HepG2 (cell line): ENCODE measurements at regions not wholly inside any gene's neighbourhood (a gene's known extent, or its start where the extent isn't known, plus 50 kb on each side); places are given as distances from the start of the nearest gene placed in this dataset.

Experiments
- ATAC-seq: fragments of 200-7000 bp; cut with Tn5 transposase; 3 replicates; pipeline ENCODE4 v1.9.1; 2020; ENCODE audit warnings: mild to moderate bottlenecking, moderate library complexity
- BruUV-seq: library from RNA; stranded (reverse); fragments of 400-500 nt; replicated peaks from 2 replicates; lab custom pipeline; 2021; lab: Mats Ljungman, UMichigan
- CTCF ChIA-PET: fragments of 300-600 bp; formaldehyde crosslinking; extraction: SDS; loops from one replicate; lab custom pipeline; 2021; ENCODE audit warnings: low total read pairs, inconsistent platforms, low intra/inter-chr PET ratio; lab: Yijun Ruan, JAX
- POLR2A ChIA-PET: fragments of 350-600 bp; sonication (Branson Sonifier 250); formaldehyde crosslinking; loops from one replicate; lab custom pipeline; 2020; ENCODE audit warnings: antibody characterized with exemption, inconsistent platforms; lab: Yijun Ruan, JAX
- DNase-seq: peaks from one replicate; pipeline ENCODE4 v3.0.0-alpha.2; 2015; ENCODE audit warnings: low spot score
- FAIRE-seq: peaks from 3 replicates; lab custom pipeline; 2011; peaks lifted over from hg19 to GRCh38; lab: Jason Lieb, UNC
- H2AFZ ChIP-seq: one replicate; pipeline ENCODE4 v1.6.1; 2011; ENCODE audit warnings: low read length, inconsistent platforms
- H3K27ac ChIP-seq: fragments of 300-600 bp; 3 replicates; pipeline ENCODE4 v1.8.0; 2011; ENCODE audit warnings: mixed run types, mild to moderate bottlenecking, mixed read lengths, low read length, inconsistent platforms; ENCODE audit not compliant: insufficient read depth; ENCODE audit errors: extremely low read length
- H3K27me3 ChIP-seq, 2 experiments: fragments of 200-600 bp in 1 of 2; 2 replicates in 1 of 2; 3 replicates in 1 of 2; pipeline versions ENCODE4 v1.6.0 to v1.8.0; 2011; ENCODE audit warnings: low read length in 2 of 2, mild to moderate bottlenecking in 2 of 2, moderate library complexity in 2 of 2, inconsistent platforms in 1 of 2; ENCODE audit not compliant: insufficient read depth in 2 of 2, control insufficient read depth in 1 of 2
- H3K36me3 ChIP-seq, 2 experiments: fragments of 200-600 bp in 1 of 2; replicated peaks in 1 of 2; 2 replicates in 1 of 2; 3 replicates in 1 of 2; pipeline versions ENCODE4 v1.5.1 to v1.8.0; 2011; ENCODE audit warnings: low read length in 2 of 2, inconsistent platforms in 1 of 2; ENCODE audit not compliant: insufficient read depth in 2 of 2, control insufficient read depth in 1 of 2
- H3K4me1 ChIP-seq: 2 replicates; pipeline ENCODE4 v1.5.1; 2012; ENCODE audit warnings: low read length, inconsistent platforms; ENCODE audit not compliant: insufficient read depth
- H3K4me2 ChIP-seq: 2 replicates; pipeline ENCODE4 v1.6.0; 2011; ENCODE audit warnings: low read depth, low read length, inconsistent platforms
- H3K4me3 ChIP-seq, 3 experiments: fragments of 200-600 bp in 1 of 3; sonication (generic), shearing (Covaris generic) in 1 of 3; replicated peaks in 1 of 3; 2 replicates each; pipeline ENCODE4 v1.5.1; 2011 to 2016; ENCODE audit warnings: low read length in 3 of 3, inconsistent platforms in 2 of 3, low read depth in 2 of 3, mild to moderate bottlenecking in 2 of 3, control low read depth in 1 of 3, mixed read lengths in 1 of 3; ENCODE audit not compliant: insufficient read depth in 1 of 3
- H3K79me2 ChIP-seq: one replicate; pipeline ENCODE4 v1.6.1; 2011; ENCODE audit warnings: low read length, inconsistent platforms; ENCODE audit not compliant: insufficient read depth
- H3K9ac ChIP-seq: 2 replicates; pipeline ENCODE4 v1.6.0; 2011; ENCODE audit warnings: mild to moderate bottlenecking, low read depth, low read length, inconsistent platforms; ENCODE audit not compliant: insufficient read depth
- H3K9me3 ChIP-seq: 2 replicates; pipeline ENCODE4 v1.5.1; 2012; ENCODE audit warnings: mild to moderate bottlenecking, low read length
- H4K20me1 ChIP-seq: 2 replicates; pipeline ENCODE4 v1.6.0; 2011; ENCODE audit warnings: inconsistent platforms, mild to moderate bottlenecking, low read length, moderate library complexity; ENCODE audit not compliant: insufficient read depth
- ATF7 ChIP-seq, 2 experiments: fragments of 450-650 bp in 1 of 2; sonication (generic) in 1 of 2; formaldehyde crosslinking in 1 of 2; IDR thresholded peaks; 2 replicates each; pipeline versions ENCODE4 v1.4.0 to v1.6.1; 2016 to 2020; ENCODE audit warnings: antibody characterized with exemption in 1 of 2, mild to moderate bottlenecking in 1 of 2, missing genetic modification reagents in 1 of 2
- FIP1L1 ChIP-seq: fragments of 200-400 bp; formaldehyde crosslinking; IDR thresholded peaks from 2 replicates; pipeline ENCODE4 v1.6.1; 2018; ENCODE audit warnings: low read depth, mild to moderate bottlenecking, low read length, moderate library complexity, borderline replicate concordance; ENCODE audit not compliant: insufficient read depth
- HCFC1 ChIP-seq: fragments of 150-350 bp; IDR thresholded peaks from 2 replicates; pipeline ENCODE4 v1.6.1; 2014; ENCODE audit warnings: low read depth, low read length
- KAT8 ChIP-seq: IDR thresholded peaks from 2 replicates; pipeline ENCODE4 v1.6.1; 2016; ENCODE audit warnings: missing genetic modification reagents, missing compliant biosample characterization
- RBM39 ChIP-seq: fragments of 200-400 bp; formaldehyde crosslinking; IDR thresholded peaks from one replicate; pipeline ENCODE4 v1.6.1; 2018; ENCODE audit warnings: antibody characterized with exemption, mild to moderate bottlenecking, low read depth, low read length; ENCODE audit not compliant: poor library complexity, severe bottlenecking
- REPIN1 ChIP-seq: sonication (generic); formaldehyde crosslinking; IDR thresholded peaks from 2 replicates; pipeline ENCODE4 v1.8.0; 2022; ENCODE audit warnings: missing genetic modification reagents, low read depth, mild to moderate bottlenecking, borderline replicate concordance
- REST ChIP-seq, 2 experiments: IDR thresholded peaks; 2 replicates each; pipeline ENCODE4 v1.6.1; 2011 to 2012; ENCODE audit warnings: low read length in 2 of 2, borderline replicate concordance in 1 of 2, low read depth in 1 of 2, mild to moderate bottlenecking in 1 of 2, moderate library complexity in 1 of 2
- RFX5 ChIP-seq: IDR thresholded peaks from 2 replicates; pipeline ENCODE4 v1.6.1; 2011; ENCODE audit warnings: low read depth, low read length, improper control_type of control experiment
- TCF7 ChIP-seq: sonication (generic); IDR thresholded peaks from 2 replicates; pipeline ENCODE4 v1.6.1; 2016; ENCODE audit warnings: antibody characterized with exemption, low read depth
- U2AF2 ChIP-seq: fragments of 200-400 bp; formaldehyde crosslinking; IDR thresholded peaks from 2 replicates; pipeline ENCODE4 v1.6.1; 2017; ENCODE audit warnings: low read depth, mild to moderate bottlenecking, low read length
- ZNF207 ChIP-seq: fragments of 450-650 bp; IDR thresholded peaks from 2 replicates; pipeline ENCODE4 v1.6.1; 2016; ENCODE audit warnings: antibody characterized with exemption, borderline replicate concordance
- ZNF552 ChIP-seq: sonication (generic); formaldehyde crosslinking; IDR thresholded peaks from 2 replicates; pipeline ENCODE4 v1.9.0; 2022; ENCODE audit warnings: missing genetic modification reagents, mild to moderate bottlenecking, borderline replicate concordance
- ZNF564 ChIP-seq: sonication (generic); formaldehyde crosslinking; IDR thresholded peaks from 2 replicates; pipeline ENCODE4 v1.8.1; 2023; ENCODE audit warnings: mild to moderate bottlenecking, missing genetic modification reagents
- ZNF792 ChIP-seq: IDR thresholded peaks from 2 replicates; pipeline ENCODE4 v1.6.1; 2016
- ZSCAN30 ChIP-seq: sonication (generic); formaldehyde crosslinking; IDR thresholded peaks from 2 replicates; pipeline ENCODE4 v1.5.0; 2020; ENCODE audit warnings: mild to moderate bottlenecking, missing genetic modification reagents
- WGBS: methylation state at CpG from one replicate; pipeline ENCODE4 v1.1.6; 2017; ENCODE audit warnings: low lambda C conversion rate; 5-methylcytosine and 5-hydroxymethylcytosine counted together
- in situ Hi-C: cut with HindIII; loops from 2 replicates; pipeline ENCODE4 v1.10.0; 2017; ENCODE audit warnings: low pct_unique_long_range_greater_than_20kb; ENCODE audit not compliant: extremely low pct_ligation_motif_present
- intact Hi-C: fragments of 100-400 bp; cut with micrococcal nuclease; formaldehyde crosslinking; loops from one replicate; pipeline ENCODE4 v1.10.0; 2022; ENCODE audit not compliant: unreplicated experiment
- TF ChIP-seq, protein P1 (sequence below): sonication (generic); formaldehyde crosslinking; IDR thresholded peaks from 2 replicates; pipeline ENCODE4 v1.4.0; 2020; ENCODE audit warnings: low read depth, mild to moderate bottlenecking, missing genetic modification reagents

- Histone ChIP-seq H3K4me3 (no peak overlapping the region), H2AFZ (no peak overlapping the region), H3K27me3 (no peaks in the 10 kb centered on the region), H3K9me3 (no peaks in the 10 kb centered on the region), H3K27ac (no peak overlapping the region), H3K4me2 (no peak overlapping the region), H3K36me3 (no peaks in the 10 kb centered on the region), H3K4me1 (no peaks in the 10 kb centered on the region), H4K20me1 (no peaks in the 10 kb centered on the region), H3K9ac (no peak overlapping the region), H3K79me2 (no peaks in the 10 kb centered on the region)
- ChIA-PET POLR2A (no interaction called here), CTCF (no interaction called here)
- intact Hi-C loops (no loop called here), in situ Hi-C loops (no loop called here)
- no peak for DNase-seq
- no peak for TF ChIP-seq REPIN1 (CRISPR knock-in tag)
- no peak for TF ChIP-seq ZNF207
- TF ChIP-seq ZNF552 (CRISPR knock-in tag), result no peak
- TF ChIP-seq HCFC1, result no peak
- TF ChIP-seq TCF7, result no peak
- no peak for TF ChIP-seq FIP1L1
- no peak for TF ChIP-seq KAT8 (CRISPR knock-in tag)
- no peak for TF ChIP-seq ZNF564 (CRISPR knock-in tag)
- no peak for TF ChIP-seq U2AF2
- TF ChIP-seq ZNF792 (CRISPR knock-in tag), result no peak
- TF ChIP-seq RFX5, result no peak
- TF ChIP-seq ATF7 (IDR thresholded peaks at IDR 0.05), result no peak
- no peak for TF ChIP-seq ATF7 (CRISPR knock-in tag; IDR thresholded peaks at IDR 0.05)
- TF ChIP-seq, protein P1, sequence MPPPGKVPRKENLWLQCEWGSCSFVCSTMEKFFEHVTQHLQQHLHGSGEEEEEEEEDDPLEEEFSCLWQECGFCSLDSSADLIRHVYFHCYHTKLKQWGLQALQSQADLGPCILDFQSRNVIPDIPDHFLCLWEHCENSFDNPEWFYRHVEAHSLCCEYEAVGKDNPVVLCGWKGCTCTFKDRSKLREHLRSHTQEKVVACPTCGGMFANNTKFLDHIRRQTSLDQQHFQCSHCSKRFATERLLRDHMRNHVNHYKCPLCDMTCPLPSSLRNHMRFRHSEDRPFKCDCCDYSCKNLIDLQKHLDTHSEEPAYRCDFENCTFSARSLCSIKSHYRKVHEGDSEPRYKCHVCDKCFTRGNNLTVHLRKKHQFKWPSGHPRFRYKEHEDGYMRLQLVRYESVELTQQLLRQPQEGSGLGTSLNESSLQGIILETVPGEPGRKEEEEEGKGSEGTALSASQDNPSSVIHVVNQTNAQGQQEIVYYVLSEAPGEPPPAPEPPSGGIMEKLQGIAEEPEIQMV (CRISPR knock-in tag), result no peak
- TF ChIP-seq ZSCAN30, result no peak
- TF ChIP-seq REST (IDR thresholded peaks at IDR 0.05; ENCODE audit: borderline replicate concordance in 1 of 2, low read depth in 1 of 2, low read length in 2 of 2), result no peak
- no peak for TF ChIP-seq RBM39
- BruUV-seq, result no TSS peak
- 0% methylated on average over 4 of the region's 4 CpGs for WGBS
- FAIRE-seq, result no peak
- no peak for ATAC-seq
These were observed 581.9 kb upstream of the PITX2 start for GRCh38 chr4:111204797-111205196.
